BE2C (cell line): ENCODE measurements at regions not wholly inside any gene's neighbourhood (a gene's known extent, or its start where the extent isn't known, plus 50 kb on each side); places are given as distances from the start of the nearest gene placed in this dataset.
A peak's percentile ranks its signal among the peaks of the same experiment; 100 is the strongest.

Source experiments
- DNase-seq: peaks from one replicate; pipeline ENCODE4 v3.0.0-alpha.2; 2020
- H3K27me3 ChIP-seq: fragments of 250-450 bp; sonication (Bioruptor Pico); 2 replicates; pipeline ENCODE4 v1.5.1; 2020; ENCODE audit warnings: mild to moderate bottlenecking
- H3K36me3 ChIP-seq: fragments of 250-450 bp; sonication (Bioruptor Pico); 2 replicates; pipeline ENCODE4 v1.5.1; 2020; ENCODE audit warnings: mild to moderate bottlenecking
- H3K4me1 ChIP-seq: fragments of 250-450 bp; sonication (Bioruptor Pico); 2 replicates; pipeline ENCODE4 v1.5.1; 2020
- H3K4me3 ChIP-seq: 2 replicates; pipeline ENCODE4 v1.5.1; 2011; ENCODE audit warnings: low read depth, low read length
- H3K9me3 ChIP-seq: fragments of 250-450 bp; sonication (Bioruptor Pico); 2 replicates; pipeline ENCODE4 v1.5.1; 2020
- CTCF ChIP-seq: IDR thresholded peaks from 2 replicates; pipeline ENCODE4 v1.5.1; 2012; ENCODE audit warnings: mild to moderate bottlenecking, low read depth, low read length

DNA sequence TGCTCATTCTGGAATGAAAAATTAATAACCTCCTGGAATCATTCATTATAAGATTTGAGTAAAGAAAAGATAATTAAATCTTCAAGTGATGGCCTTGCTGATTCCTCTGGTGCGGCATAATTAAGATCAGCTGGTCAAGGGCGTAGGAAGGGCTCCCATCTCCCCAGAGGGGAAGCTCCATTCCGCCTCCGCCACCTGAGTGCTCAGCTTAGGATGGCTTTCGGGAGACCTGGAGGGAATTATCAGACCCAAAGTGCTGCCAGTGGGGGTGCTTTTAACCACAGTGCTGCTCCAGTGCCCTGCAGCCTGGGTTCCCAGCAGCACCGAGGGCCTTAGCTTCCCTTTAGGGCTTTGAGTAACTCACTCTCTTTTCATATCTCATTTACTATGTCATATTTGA is 556.6 kb upstream of the RGMA start:
- TF ChIP-seq CTCF, result no peak
- H3K27me3 ChIP-seq, result no peaks in the 10 kb centered on the region

GRCh38 chr15:93644595-93644994 is 555.6 kb upstream of the RGMA start:
- TF ChIP-seq CTCF, result no peak
- no peak for DNase-seq
- Histone ChIP-seq H3K9me3 (no peaks in the 10 kb centered on the region), H3K4me1 (no peaks in the 10 kb centered on the region; the same call in 1 of the 2 replicates), H3K27me3 (no peaks in the 10 kb centered on the region), H3K36me3 (no peaks in the 10 kb centered on the region), H3K4me3 (no peak overlapping the region)

More for the DNA sequence above, 556.6 kb upstream of the RGMA start:
- Histone ChIP-seq H3K36me3 (no peaks in the 10 kb centered on the region), H3K4me1 (no peaks in the 10 kb centered on the region; the same call in 1 of the 2 replicates), H3K4me3 (no peak overlapping the region), H3K9me3 (no peaks in the 10 kb centered on the region)
- peak; percentile 12 for DNase-seq

DNA sequence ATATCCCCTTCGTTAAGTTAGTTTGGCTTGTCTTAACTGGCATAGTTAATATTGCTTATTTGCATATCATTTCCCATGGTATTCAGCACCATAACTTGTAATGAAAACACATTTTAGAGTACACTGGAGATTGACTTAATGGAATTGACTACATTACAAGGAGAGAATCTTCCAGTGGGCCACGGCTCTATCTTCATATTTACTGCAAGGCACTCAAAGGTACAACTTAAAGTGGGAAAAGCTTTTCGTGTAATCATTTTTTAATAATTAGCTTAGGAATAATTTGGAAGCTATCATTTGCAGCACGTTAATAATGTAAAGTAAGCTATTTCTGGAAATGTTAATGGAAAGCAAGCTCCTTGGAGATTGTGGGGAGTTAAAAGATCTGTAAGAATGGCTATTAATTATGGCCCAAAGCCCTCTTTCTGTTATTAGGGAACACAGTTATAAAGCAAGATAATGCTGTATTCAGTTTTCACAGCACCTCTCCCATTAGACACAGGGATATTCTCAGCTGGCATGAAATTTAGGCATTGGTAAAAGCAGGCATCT is 551.5 kb upstream of the RGMA start:
- H3K9me3 ChIP-seq, result no peaks in the 10 kb centered on the region
- H3K36me3 ChIP-seq, result no peaks in the 10 kb centered on the region
- TF ChIP-seq CTCF, result no peak
- no peaks in the 10 kb centered on the region for H3K4me1 ChIP-seq
- no peak for DNase-seq
- H3K27me3 ChIP-seq, result no peaks in the 10 kb centered on the region
- H3K4me3 ChIP-seq, result no peak overlapping the region

DNA sequence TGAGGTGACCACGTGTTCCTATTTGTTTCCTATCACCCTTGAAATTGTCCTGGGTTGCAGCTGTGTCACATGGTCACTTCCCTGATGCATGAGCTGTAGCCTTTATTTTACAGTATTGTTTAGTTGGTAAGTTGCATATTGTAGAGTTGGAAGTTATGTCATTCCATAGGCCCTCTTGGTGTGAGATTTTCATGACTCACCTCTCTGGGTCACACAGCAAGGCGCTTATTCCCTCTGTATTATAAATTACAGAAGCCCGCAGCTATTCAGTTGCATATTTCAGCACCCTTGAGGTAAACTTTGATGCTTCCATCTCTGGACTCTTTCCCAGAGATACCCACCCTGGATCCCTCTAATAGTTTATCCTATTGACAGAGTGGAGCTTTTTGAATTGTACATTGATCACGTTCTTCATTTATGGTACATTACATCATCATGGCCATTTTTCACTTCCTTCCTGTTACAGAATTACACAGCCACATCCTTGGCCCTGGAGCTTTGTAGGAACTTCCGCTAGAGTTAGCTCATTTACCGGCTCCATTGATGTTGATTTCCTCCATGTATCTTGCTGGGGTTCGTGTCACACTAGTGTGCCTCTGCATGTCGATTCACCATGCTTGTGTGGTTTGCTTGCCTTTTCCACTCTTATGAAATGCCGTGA is 543.1 kb upstream of the RGMA start:
- Histone ChIP-seq H3K36me3 (no peaks in the 10 kb centered on the region), H3K9me3 (no peaks in the 10 kb centered on the region), H3K27me3 (no peaks in the 10 kb centered on the region), H3K4me3 (no peak overlapping the region), H3K4me1 (no peaks in the 10 kb centered on the region)
- TF ChIP-seq CTCF, result no peak
- no peak for DNase-seq

DNA sequence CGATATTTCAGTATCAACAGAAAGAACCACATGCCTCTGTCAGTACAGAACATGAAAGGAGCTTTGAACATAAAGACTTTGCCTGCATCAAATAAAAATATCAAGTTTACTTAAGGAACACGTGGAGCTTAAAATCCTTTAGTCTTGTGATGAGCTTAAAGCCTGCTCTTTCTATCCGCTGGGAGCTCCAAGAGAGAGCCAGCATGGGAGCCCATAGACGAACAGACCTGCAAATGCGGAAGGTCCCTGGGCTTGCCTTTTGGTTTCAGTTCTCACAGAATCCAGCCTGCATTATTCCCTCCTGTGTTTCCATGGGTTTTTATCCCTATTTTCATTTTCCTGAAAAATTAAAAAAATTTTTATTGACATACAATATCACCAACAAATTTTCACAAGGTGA is 530.6 kb upstream of the RGMA start:
- Histone ChIP-seq H3K4me3 (no peak overlapping the region), H3K4me1 (no peaks in the 10 kb centered on the region), H3K27me3 (no peaks in the 10 kb centered on the region), H3K36me3 (no peaks in the 10 kb centered on the region), H3K9me3 (no peaks in the 10 kb centered on the region)
- TF ChIP-seq CTCF, result no peak
- no peak for DNase-seq

DNA sequence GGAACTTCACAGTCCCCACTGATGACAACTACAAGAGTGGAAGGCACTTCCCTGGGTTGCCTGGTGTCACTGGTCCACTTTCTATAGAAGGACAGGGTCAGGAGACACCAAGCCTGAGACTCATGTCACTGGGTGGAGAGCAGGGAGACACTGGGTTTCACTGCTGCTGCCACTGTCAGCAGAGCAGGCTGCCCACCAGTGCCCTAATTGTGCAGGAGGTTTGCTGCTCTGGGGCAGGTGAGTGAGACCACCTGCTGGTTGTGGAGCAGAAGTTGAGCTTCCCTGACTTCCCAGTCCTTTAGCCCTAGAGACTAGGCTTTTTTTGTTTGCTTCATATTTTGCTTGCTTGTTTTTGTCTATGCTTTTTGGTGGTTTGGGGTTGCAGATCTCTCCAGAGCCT is 528.4 kb upstream of the RGMA start:
- Histone ChIP-seq H3K4me1 (no peaks in the 10 kb centered on the region), H3K9me3 (no peaks in the 10 kb centered on the region), H3K4me3 (no peak overlapping the region), H3K27me3 (no peaks in the 10 kb centered on the region), H3K36me3 (no peaks in the 10 kb centered on the region)
- peak; percentile 19 for DNase-seq
- TF ChIP-seq CTCF, result peak; percentile 42
